ENCODE measurements at regions not wholly inside any gene's neighbourhood (a gene's known extent, or its start where the extent isn't known, plus 50 kb on each side); places are given as distances from the start of the nearest gene placed in this dataset.

- POLR2A ChIA-PET, result no interaction called here
- no peaks in the 10 kb centered on the region for H3K27me3 ChIP-seq (replicated peaks in 1 of 4; ENCODE audit: control extremely low read depth in 1 of 4, control insufficient read depth in 3 of 4, insufficient read depth in 4 of 4, low read length in 3 of 4)
- peaks cover 0 to 14% (median 0%) of the 10 kb centered on the region in 3 donors for H3K9me3 ChIP-seq (ENCODE audit: control extremely low read depth in 1 of 3, control insufficient read depth in 2 of 3, insufficient read depth in 1 of 3, low read length in 2 of 3)
- Mint-ChIP-seq H3K4me1 (no peaks in the 10 kb centered on the region), H3K9me3 (ENCODE audit: insufficient read depth) (no peaks in the 10 kb centered on the region), H3K27me3 (no peaks in the 10 kb centered on the region), H3K4me3 (no peak overlapping the region), H3K27ac (no peak overlapping the region)
- ATAC-seq (ENCODE audit: low read depth) (no peak), DNase-seq (no peak)
- H3K4me1 ChIP-seq (ENCODE audit: control insufficient read depth in 2 of 2, insufficient read depth in 2 of 2, low read length in 2 of 2), result no peaks in the 10 kb centered on the region
- CTCF ChIA-PET, result no interaction called here
- H2AFZ ChIP-seq (ENCODE audit: insufficient read depth, low read depth, low read length, poor library complexity, severe bottlenecking), result no peak overlapping the region
- 93% methylated on average over 13 of the region's 13 CpGs for WGBS (ENCODE audit: insufficient coverage)
- no peak overlapping the region for H3K4me3 ChIP-seq (ENCODE audit: control extremely low read depth in 1 of 5, extremely low read depth in 1 of 5, insufficient read depth in 1 of 5, low read depth in 2 of 5, low read length in 4 of 5)
- H3K79me2 ChIP-seq (ENCODE audit: control insufficient read depth, insufficient read depth, low read length), result no peaks in the 10 kb centered on the region
- no peak overlapping the region for H3K9ac ChIP-seq (ENCODE audit: low read length)
- TF ChIP-seq EZH2 (IDR thresholded peaks at IDR 0.05; ENCODE audit: borderline replicate concordance, insufficient read depth, low read depth, low read length, poor library complexity, severe bottlenecking), result no peak
- no peak for TF ChIP-seq CTCF (IDR thresholded peaks at IDR 0.05)
- no peak overlapping the region for H3K4me2 ChIP-seq (replicated peaks; ENCODE audit: low read depth, low read length, poor library complexity, severe bottlenecking)
- no peaks in the 10 kb centered on the region for H3K36me3 ChIP-seq (replicated peaks in 1 of 2; ENCODE audit: control extremely low read depth in 1 of 2, control insufficient read depth in 1 of 2, extremely low read depth in 1 of 2, insufficient read depth in 2 of 2, low read length in 1 of 2)
- intact Hi-C loops (cut with micrococcal nuclease), result no loop called here
- H3K27ac ChIP-seq (ENCODE audit: low read length in 2 of 2), result no peak overlapping the region
- H4K20me1 ChIP-seq (ENCODE audit: control insufficient read depth, insufficient read depth, low read length, poor library complexity, severe bottlenecking), result no peaks in the 10 kb centered on the region
Measured at GRCh38 chr22:47355776-47356510, 593.5 kb downstream of the TBC1D22A start.

- ATAC-seq (ENCODE audit: low read depth) (no peak), DNase-seq (no peak)
- Histone ChIP-seq H3K27me3 (replicated peaks in 1 of 4; ENCODE audit: control extremely low read depth in 1 of 4, control insufficient read depth in 3 of 4, insufficient read depth in 4 of 4, low read length in 3 of 4) (no peaks in the 10 kb centered on the region), H3K4me1 (ENCODE audit: control insufficient read depth in 2 of 2, insufficient read depth in 2 of 2, low read length in 2 of 2) (no peaks in the 10 kb centered on the region), H4K20me1 (ENCODE audit: control insufficient read depth, insufficient read depth, low read length, poor library complexity, severe bottlenecking) (no peaks in the 10 kb centered on the region), H3K4me2 (replicated peaks; ENCODE audit: low read depth, low read length, poor library complexity, severe bottlenecking) (no peak overlapping the region), H3K9me3 (ENCODE audit: control extremely low read depth in 1 of 3, control insufficient read depth in 2 of 3, insufficient read depth in 1 of 3, low read length in 2 of 3) (peaks cover 0 to 14% (median 0%) of the 10 kb centered on the region in 3 donors), H3K79me2 (ENCODE audit: control insufficient read depth, insufficient read depth, low read length) (no peaks in the 10 kb centered on the region), H2AFZ (ENCODE audit: insufficient read depth, low read depth, low read length, poor library complexity, severe bottlenecking) (no peak overlapping the region), H3K4me3 (ENCODE audit: control extremely low read depth in 1 of 5, extremely low read depth in 1 of 5, insufficient read depth in 1 of 5, low read depth in 2 of 5, low read length in 4 of 5) (no peak overlapping the region), H3K27ac (ENCODE audit: low read length in 2 of 2) (no peak overlapping the region), H3K36me3 (replicated peaks in 1 of 2; ENCODE audit: control extremely low read depth in 1 of 2, control insufficient read depth in 1 of 2, extremely low read depth in 1 of 2, insufficient read depth in 2 of 2, low read length in 1 of 2) (no peaks in the 10 kb centered on the region), H3K9ac (ENCODE audit: low read length) (no peak overlapping the region)
- Mint-ChIP-seq H3K27me3 (no peaks in the 10 kb centered on the region), H3K27ac (no peak overlapping the region), H3K4me3 (no peak overlapping the region), H3K4me1 (no peaks in the 10 kb centered on the region), H3K9me3 (ENCODE audit: insufficient read depth) (no peaks in the 10 kb centered on the region)
- ChIA-PET CTCF (no interaction called here), POLR2A (no interaction called here)
- TF ChIP-seq EZH2 (IDR thresholded peaks at IDR 0.05; ENCODE audit: borderline replicate concordance, insufficient read depth, low read depth, low read length, poor library complexity, severe bottlenecking) (no peak), CTCF (IDR thresholded peaks at IDR 0.05) (no peak)
- WGBS (ENCODE audit: insufficient coverage), result 73% methylated on average over 3 of the region's 4 CpGs
- intact Hi-C loops (cut with micrococcal nuclease), result no loop called here
Measured at GRCh38 chr22:47355388-47355725, 592.9 kb downstream of the TBC1D22A start.
